GM12878 (cell line): ENCODE measurements at regions not wholly inside any gene's neighbourhood (a gene's known extent, or its start where the extent isn't known, plus 50 kb on each side); places are given as distances from the start of the nearest gene placed in this dataset.

Experiments
- ATAC-seq: fragments of 200-7000 bp; cut with Tn5 transposase; 3 replicates; pipeline ENCODE4 v1.9.1; 2020; ENCODE audit warnings: mild to moderate bottlenecking, moderate library complexity
- BruUV-seq: library from RNA; stranded (reverse); fragments of 400-500 nt; replicated peaks from 2 replicates; lab custom pipeline; 2021; lab: Mats Ljungman, UMichigan
- CTCF ChIA-PET: fragments of 300-600 bp; sonication (Branson Sonifier 250); formaldehyde crosslinking; extraction: SDS; loops from one replicate; lab custom pipeline; 2021; ENCODE audit warnings: inconsistent platforms; lab: Yijun Ruan, JAX
- POLR2A ChIA-PET: fragments of 350-600 bp; formaldehyde crosslinking; extraction: SDS; loops from one replicate; lab custom pipeline; 2021; ENCODE audit warnings: inconsistent platforms; lab: Charles Lee
- RAD21 ChIA-PET: fragments of 300-600 bp; sonication (Branson Sonifier 250); formaldehyde crosslinking; loops from one replicate; lab custom pipeline; 2023; ENCODE audit warnings: antibody characterized with exemption; ENCODE audit not compliant: unreplicated experiment; lab: Charles Lee
- SMC1A ChIA-PET: fragments of 300-600 bp; sonication (Branson Sonifier 250); formaldehyde crosslinking; loops from one replicate; lab custom pipeline; 2023; ENCODE audit not compliant: unreplicated experiment, uncharacterized antibody; lab: Charles Lee
- DNase-seq: peaks from one replicate; pipeline ENCODE4 v3.0.0-alpha.2; 2011; ENCODE audit warnings: low read depth, low spot score
- FAIRE-seq: peaks from 3 replicates; lab custom pipeline; 2011; peaks lifted over from hg19 to GRCh38; lab: Jason Lieb, UNC
- H2AFZ ChIP-seq: 2 replicates; pipeline ENCODE4 v1.6.0; 2011; ENCODE audit warnings: low read depth, low read length, control low read depth; ENCODE audit not compliant: control insufficient read depth
- H3K27ac ChIP-seq: 2 replicates; pipeline ENCODE4 v1.5.1; 2011; ENCODE audit warnings: control low read depth; ENCODE audit not compliant: control insufficient read depth, insufficient read depth
- H3K27me3 ChIP-seq, 2 experiments: replicated peaks in 1 of 2; 2 replicates each; pipeline versions ENCODE4 v1.6.0 to v1.6.1; 2011; ENCODE audit warnings: low read length in 1 of 2; ENCODE audit not compliant: control insufficient read depth in 2 of 2, insufficient read depth in 2 of 2
- H3K36me3 ChIP-seq, 2 experiments: 2 replicates each; pipeline ENCODE4 v1.5.1; 2011; ENCODE audit warnings: low read length in 1 of 2; ENCODE audit not compliant: control insufficient read depth in 2 of 2, insufficient read depth in 2 of 2
- H3K4me1 ChIP-seq: 2 replicates; pipeline ENCODE4 v1.6.1; 2011; ENCODE audit warnings: mild to moderate bottlenecking, low read length, moderate library complexity, mixed read lengths; ENCODE audit not compliant: control insufficient read depth, insufficient read depth
- H3K4me2 ChIP-seq: 2 replicates; pipeline ENCODE4 v1.6.0; 2011; ENCODE audit warnings: control low read depth; ENCODE audit not compliant: control insufficient read depth, insufficient read depth
- H3K4me3 ChIP-seq: fragments of 200-600 bp; sonication (generic); 2 replicates; pipeline ENCODE4 v1.5.1; 2016
- H3K79me2 ChIP-seq: 2 replicates; pipeline ENCODE4 v1.6.0; 2011; ENCODE audit warnings: low read length; ENCODE audit not compliant: control insufficient read depth, insufficient read depth
- H3K9ac ChIP-seq: 2 replicates; pipeline ENCODE4 v1.8.0; 2011; ENCODE audit warnings: low read length, control low read depth, mixed read lengths; ENCODE audit not compliant: control insufficient read depth, insufficient read depth
- H3K9me3 ChIP-seq: replicated peaks from 3 replicates; pipeline ENCODE4 v1.5.1; 2011; ENCODE audit warnings: mild to moderate bottlenecking, low read length; ENCODE audit not compliant: control insufficient read depth, insufficient read depth
- H4K20me1 ChIP-seq: 2 replicates; pipeline ENCODE4 v1.6.0; 2011; ENCODE audit not compliant: control insufficient read depth, insufficient read depth
- CUX1 ChIP-seq: IDR thresholded peaks from 2 replicates; pipeline ENCODE4 v1.6.1; 2012; ENCODE audit warnings: improper control_type of control experiment, low read depth, low read length; ENCODE audit not compliant: insufficient replicate concordance
- JUND ChIP-seq: IDR thresholded peaks from 2 replicates; pipeline ENCODE4 v1.6.1; 2012; ENCODE audit warnings: low read depth, mild to moderate bottlenecking, low read length, improper control_type of control experiment, moderate library complexity
- MAX ChIP-seq: IDR thresholded peaks from 2 replicates; pipeline ENCODE4 v1.6.1; 2012; ENCODE audit warnings: low read depth, low read length, improper control_type of control experiment
- NR2C1 ChIP-seq: fragments of 450-650 bp; IDR thresholded peaks from 2 replicates; pipeline ENCODE4 v1.6.1; 2017; ENCODE audit warnings: antibody characterized with exemption, mild to moderate bottlenecking, moderate library complexity
- RAD51 ChIP-seq: fragments of 450-650 bp; IDR thresholded peaks from 2 replicates; pipeline ENCODE4 v1.6.1; 2016; ENCODE audit warnings: moderate library complexity, mild to moderate bottlenecking, inconsistent platforms
- SIX5 ChIP-seq: IDR thresholded peaks from 2 replicates; pipeline ENCODE4 v1.6.1; 2011; ENCODE audit warnings: mild to moderate bottlenecking, low read depth, low read length, moderate library complexity; ENCODE audit not compliant: severe bottlenecking
- ZNF384 ChIP-seq: IDR thresholded peaks from 2 replicates; pipeline ENCODE4 v1.6.1; 2012; ENCODE audit warnings: low read depth, mild to moderate bottlenecking, low read length, improper control_type of control experiment, borderline replicate concordance
- WGBS: methylation state at CpG from one replicate; pipeline ENCODE4 v1.1.6; 2016; ENCODE audit warnings: low lambda C conversion rate; ENCODE audit not compliant: insufficient replicate concordance, insufficient coverage; ENCODE audit errors: missing lambda C conversion rate; 5-methylcytosine and 5-hydroxymethylcytosine counted together
- in situ Hi-C: fragments of 300-500 bp; cut with MboI; formaldehyde crosslinking; loops from 9 replicates; pipeline ENCODE4 v1.14.3; 2018; ENCODE audit warnings: mixed read lengths
- intact Hi-C: fragments of 100-400 bp; cut with micrococcal nuclease; formaldehyde crosslinking; loops from one replicate; pipeline ENCODE4 v1.14.2; 2022; ENCODE audit not compliant: unreplicated experiment
- TF ChIP-seq, protein P1 (sequence below): fragments of 450-650 bp; IDR thresholded peaks from 2 replicates; pipeline ENCODE4 v1.6.1; 2017; ENCODE audit warnings: mild to moderate bottlenecking, low read depth, inconsistent platforms; ENCODE audit not compliant: poor library complexity, severe bottlenecking

DNA sequence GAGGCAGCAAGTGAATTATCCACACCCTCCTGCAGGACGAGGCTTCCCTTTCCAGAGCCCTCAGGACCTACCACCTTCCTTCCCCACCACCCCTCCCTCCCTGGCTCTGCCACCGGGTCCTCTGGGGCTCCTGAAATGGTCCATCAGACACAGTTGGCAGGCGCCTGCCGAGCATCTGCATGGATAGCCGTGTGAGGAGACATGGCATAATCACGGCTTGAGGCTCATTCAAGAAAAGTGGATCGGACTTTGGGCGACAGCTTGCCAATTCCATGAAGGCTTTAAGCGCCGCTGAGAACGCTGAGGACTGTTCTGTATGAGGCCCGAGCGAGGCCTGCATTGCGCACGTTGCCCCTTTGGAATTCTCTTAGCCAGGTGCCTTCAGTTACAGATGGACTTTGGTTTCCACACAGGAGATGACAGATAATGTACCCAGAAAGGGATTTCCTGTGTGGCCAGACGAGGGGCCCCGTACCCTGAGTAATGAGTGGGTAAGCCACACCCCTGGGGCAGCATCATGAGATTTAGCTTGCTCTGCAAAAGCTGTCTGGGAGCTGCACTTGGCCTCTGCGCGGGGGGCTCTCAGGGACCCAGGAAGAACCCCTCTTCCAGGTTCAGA is 179.8 kb downstream of the OLFM1 start:
- no peak for ATAC-seq
- H3K4me2 ChIP-seq = no peak overlapping the region
- BruUV-seq = no TSS peak
- no peak for DNase-seq
- no peaks in the 10 kb centered on the region for H3K9me3 ChIP-seq
- no peak overlapping the region for H3K4me3 ChIP-seq
- H4K20me1 ChIP-seq = no peaks in the 10 kb centered on the region
- no peak for FAIRE-seq
- no peak overlapping the region for H2AFZ ChIP-seq
- H3K36me3 ChIP-seq = no peaks in the 10 kb centered on the region
- CTCF ChIA-PET = no interaction called here
- H3K4me1 ChIP-seq = no peaks in the 10 kb centered on the region
- POLR2A ChIA-PET = no interaction called here
- TF ChIP-seq ZNF384 = no peak
- no peak for TF ChIP-seq CUX1
- TF ChIP-seq NR2C1 = no peak
- TF ChIP-seq SIX5 = no peak
- TF ChIP-seq RAD51 = no peak
- no peak for TF ChIP-seq JUND
- no peak for TF ChIP-seq MAX
- TF ChIP-seq, protein P1, sequence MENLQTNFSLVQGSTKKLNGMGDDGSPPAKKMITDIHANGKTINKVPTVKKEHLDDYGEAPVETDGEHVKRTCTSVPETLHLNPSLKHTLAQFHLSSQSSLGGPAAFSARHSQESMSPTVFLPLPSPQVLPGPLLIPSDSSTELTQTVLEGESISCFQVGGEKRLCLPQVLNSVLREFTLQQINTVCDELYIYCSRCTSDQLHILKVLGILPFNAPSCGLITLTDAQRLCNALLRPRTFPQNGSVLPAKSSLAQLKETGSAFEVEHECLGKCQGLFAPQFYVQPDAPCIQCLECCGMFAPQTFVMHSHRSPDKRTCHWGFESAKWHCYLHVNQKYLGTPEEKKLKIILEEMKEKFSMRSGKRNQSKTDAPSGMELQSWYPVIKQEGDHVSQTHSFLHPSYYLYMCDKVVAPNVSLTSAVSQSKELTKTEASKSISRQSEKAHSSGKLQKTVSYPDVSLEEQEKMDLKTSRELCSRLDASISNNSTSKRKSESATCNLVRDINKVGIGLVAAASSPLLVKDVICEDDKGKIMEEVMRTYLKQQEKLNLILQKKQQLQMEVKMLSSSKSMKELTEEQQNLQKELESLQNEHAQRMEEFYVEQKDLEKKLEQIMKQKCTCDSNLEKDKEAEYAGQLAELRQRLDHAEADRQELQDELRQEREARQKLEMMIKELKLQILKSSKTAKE = no peak
- H3K27ac ChIP-seq = no peak overlapping the region
- no peaks in the 10 kb centered on the region; a peak in 1 of 4 replicates for H3K27me3 ChIP-seq
- H3K79me2 ChIP-seq = no peaks in the 10 kb centered on the region
- SMC1A ChIA-PET = no interaction called here
- in situ Hi-C loops = no loop called here
- RAD21 ChIA-PET = no interaction called here
- 27% methylated on average over 18 of the region's 19 CpGs for WGBS
- no peak overlapping the region for H3K9ac ChIP-seq
- intact Hi-C loops = no loop called here
